ENCODE measurements at regions not wholly inside any gene's neighbourhood (a gene's known extent, or its start where the extent isn't known, plus 50 kb on each side); places are given as distances from the start of the nearest gene placed in this dataset.

DNA sequence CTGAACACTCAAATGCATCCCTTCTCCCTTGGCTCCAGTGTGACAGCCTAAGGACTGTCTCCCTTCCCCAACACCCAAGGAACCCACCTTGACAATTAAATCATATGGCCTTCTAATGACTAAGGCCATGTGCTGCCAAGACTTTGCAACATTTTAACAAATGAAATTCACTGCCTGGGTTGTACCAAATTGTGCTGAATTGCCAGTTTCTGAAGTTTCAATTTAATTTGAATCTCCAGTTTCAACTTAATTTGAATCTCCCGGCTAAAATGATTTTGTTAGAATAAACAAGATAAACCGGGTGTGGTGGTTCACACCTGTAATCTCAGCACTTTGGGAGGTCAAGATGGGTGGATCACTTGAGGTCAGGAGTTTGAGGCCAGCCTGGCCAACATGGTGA is 72.4 kb upstream of the RAP2B start:
- H3K9me3 ChIP-seq, result no peaks in the 10 kb centered on the region
- no peaks in the 10 kb centered on the region for H3K27me3 ChIP-seq
- no peak overlapping the region for H3K4me3 ChIP-seq
- no peak overlapping the region for H3K27ac ChIP-seq
- no peaks in the 10 kb centered on the region for H3K36me3 ChIP-seq
- no peaks in the 10 kb centered on the region for H3K4me1 ChIP-seq
- DNase-seq (ENCODE audit: low spot score), result no peak
- TF ChIP-seq CTCF (IDR thresholded peaks at IDR 0.05), result no peak

GRCh38 chr3:153090973-153091372 is 71.1 kb upstream of the RAP2B start:
- no peak for DNase-seq (ENCODE audit: low spot score)
- Histone ChIP-seq H3K4me3 (no peak overlapping the region), H3K27ac (no peak overlapping the region), H3K27me3 (no peaks in the 10 kb centered on the region), H3K9me3 (no peaks in the 10 kb centered on the region), H3K36me3 (no peaks in the 10 kb centered on the region), H3K4me1 (no peaks in the 10 kb centered on the region)
- TF ChIP-seq CTCF (IDR thresholded peaks at IDR 0.05), result no peak

GRCh38 chr3:153093629-153094028 is 68.4 kb upstream of the RAP2B start:
- Histone ChIP-seq H3K9me3 (no peaks in the 10 kb centered on the region), H3K4me1 (no peaks in the 10 kb centered on the region), H3K27ac (no peak overlapping the region), H3K27me3 (no peaks in the 10 kb centered on the region), H3K36me3 (no peaks in the 10 kb centered on the region), H3K4me3 (no peak overlapping the region)
- DNase-seq (ENCODE audit: low spot score), result no peak
- TF ChIP-seq CTCF (IDR thresholded peaks at IDR 0.05), result no peak

- Histone ChIP-seq H3K27me3 (no peaks in the 10 kb centered on the region), H3K36me3 (no peaks in the 10 kb centered on the region), H3K4me1 (no peaks in the 10 kb centered on the region), H3K4me3 (no peak overlapping the region), H3K9me3 (no peaks in the 10 kb centered on the region), H3K27ac (no peak overlapping the region)
- no peak for DNase-seq (ENCODE audit: low spot score)
- TF ChIP-seq CTCF (IDR thresholded peaks at IDR 0.05), result no peak
Observed at GRCh38 chr3:153094386-153094785, 67.6 kb upstream of the RAP2B start.

- TF ChIP-seq CTCF (IDR thresholded peaks at IDR 0.05), result no peak
- Histone ChIP-seq H3K27me3 (no peaks in the 10 kb centered on the region), H3K36me3 (no peaks in the 10 kb centered on the region), H3K4me1 (no peaks in the 10 kb centered on the region), H3K27ac (no peak overlapping the region), H3K9me3 (no peaks in the 10 kb centered on the region), H3K4me3 (no peak overlapping the region)
- no peak for DNase-seq (ENCODE audit: low spot score)
Observed at GRCh38 chr3:153095441-153095840, 66.6 kb upstream of the RAP2B start.

GRCh38 chr3:153096731-153097131 is 65.3 kb upstream of the RAP2B start:
- no peak for DNase-seq (ENCODE audit: low spot score)
- H3K36me3 ChIP-seq, result no peaks in the 10 kb centered on the region
- H3K4me1 ChIP-seq, result no peaks in the 10 kb centered on the region
- no peaks in the 10 kb centered on the region for H3K27me3 ChIP-seq
- no peaks in the 10 kb centered on the region for H3K9me3 ChIP-seq
- no peak overlapping the region for H3K4me3 ChIP-seq
- no peak overlapping the region for H3K27ac ChIP-seq
- no peak for TF ChIP-seq CTCF (IDR thresholded peaks at IDR 0.05)

Measured in right atrium auricular region (tissue), 2 donors.